ACC112 (cell line): ENCODE measurements at regions not wholly inside any gene's neighbourhood (a gene's known extent, or its start where the extent isn't known, plus 50 kb on each side); places are given as distances from the start of the nearest gene placed in this dataset.

ENCODE experiments used
- H2AFZ ChIP-seq: fragments of 200-600 bp; sonication (generic); one replicate; pipeline ENCODE4 v1.6.0; 2017; ENCODE audit warnings: antibody characterized with exemption, low read length; ENCODE audit not compliant: unreplicated experiment
- H3K27ac ChIP-seq: fragments of 200-600 bp; sonication (generic); 2 replicates; pipeline ENCODE4 v1.5.1; 2014; ENCODE audit warnings: low read depth, mild to moderate bottlenecking, antibody characterized with exemption, low read length, moderate library complexity
- H3K27me3 ChIP-seq: fragments of 200-600 bp; sonication (generic); 2 replicates; pipeline ENCODE4 v1.6.1; 2014; ENCODE audit warnings: mild to moderate bottlenecking, antibody characterized with exemption, low read length, moderate library complexity, mixed read lengths; ENCODE audit not compliant: insufficient read depth
- H3K36me3 ChIP-seq: fragments of 200-600 bp; sonication (generic); 2 replicates; pipeline ENCODE4 v1.6.1; 2016; ENCODE audit warnings: mild to moderate bottlenecking, antibody characterized with exemption, low read length, moderate library complexity, mixed read lengths; ENCODE audit not compliant: insufficient read depth
- H3K4me1 ChIP-seq: fragments of 200-600 bp; sonication (generic); one replicate; pipeline ENCODE4 v1.6.1; 2016; ENCODE audit warnings: low read length, mixed read lengths; ENCODE audit not compliant: insufficient read depth, unreplicated experiment, control insufficient read depth
- H3K4me3 ChIP-seq: fragments of 200-600 bp; sonication (generic); 2 replicates; pipeline ENCODE4 v1.5.1; 2014; ENCODE audit warnings: mild to moderate bottlenecking, low read depth, low read length
- H3K79me2 ChIP-seq: fragments of 200-600 bp; sonication (generic); one replicate; pipeline ENCODE4 v1.6.0; 2016; ENCODE audit warnings: low read length; ENCODE audit not compliant: control insufficient read depth, unreplicated experiment, insufficient read depth

GRCh38 chr17:79273660-79274059 is 199.0 kb downstream of the ENGASE start:
- H3K4me1 ChIP-seq, result no peaks in the 10 kb centered on the region
- H3K79me2 ChIP-seq, result no peaks in the 10 kb centered on the region
- no peak overlapping the region for H2AFZ ChIP-seq
- H3K36me3 ChIP-seq, result no peaks in the 10 kb centered on the region
- H3K27ac ChIP-seq, result no peak overlapping the region
- peaks cover 34% of the 10 kb centered on the region for H3K27me3 ChIP-seq
- no peak overlapping the region for H3K4me3 ChIP-seq

- Histone ChIP-seq H3K27ac (no peak overlapping the region), H2AFZ (no peak overlapping the region), H3K36me3 (no peaks in the 10 kb centered on the region), H3K4me1 (no peaks in the 10 kb centered on the region), H3K79me2 (no peaks in the 10 kb centered on the region), H3K4me3 (no peak overlapping the region), H3K27me3 (peaks cover 44% of the 10 kb centered on the region)
These were observed 198.1 kb downstream of the ENGASE start for GRCh38 chr17:79272666-79273219.

GRCh38 chr17:79272220-79272619 is 197.6 kb downstream of the ENGASE start:
- Histone ChIP-seq H3K4me1 (no peaks in the 10 kb centered on the region), H3K27ac (no peak overlapping the region), H3K4me3 (no peak overlapping the region), H3K36me3 (no peaks in the 10 kb centered on the region), H3K27me3 (peaks cover 48% of the 10 kb centered on the region), H3K79me2 (no peaks in the 10 kb centered on the region), H2AFZ (no peak overlapping the region)

- no peaks in the 10 kb centered on the region for H3K4me1 ChIP-seq
- H2AFZ ChIP-seq, result no peak overlapping the region
- H3K27me3 ChIP-seq, result peaks cover 69% of the 10 kb centered on the region
- no peaks in the 10 kb centered on the region for H3K79me2 ChIP-seq
- H3K27ac ChIP-seq, result no peak overlapping the region
- H3K4me3 ChIP-seq, result no peak overlapping the region
- no peaks in the 10 kb centered on the region for H3K36me3 ChIP-seq
These were observed 195.0 kb downstream of the ENGASE start for GRCh38 chr17:79269620-79270019.

GRCh38 chr17:79263191-79263590 is 188.6 kb downstream of the ENGASE start:
- H3K4me3 ChIP-seq, result no peak overlapping the region
- no peaks in the 10 kb centered on the region for H3K79me2 ChIP-seq
- H3K27me3 ChIP-seq, result peaks cover 97% of the 10 kb centered on the region
- no peak overlapping the region for H2AFZ ChIP-seq
- H3K36me3 ChIP-seq, result no peaks in the 10 kb centered on the region
- H3K4me1 ChIP-seq, result no peaks in the 10 kb centered on the region
- no peak overlapping the region for H3K27ac ChIP-seq

GRCh38 chr17:79262624-79263023 is 188.0 kb downstream of the ENGASE start:
- Histone ChIP-seq H3K27ac (no peak overlapping the region), H2AFZ (no peak overlapping the region), H3K79me2 (no peaks in the 10 kb centered on the region), H3K36me3 (no peaks in the 10 kb centered on the region), H3K4me3 (no peak overlapping the region), H3K27me3 (peaks cover 97% of the 10 kb centered on the region), H3K4me1 (no peaks in the 10 kb centered on the region)

GRCh38 chr17:79261355-79262072 is 186.9 kb downstream of the ENGASE start:
- Histone ChIP-seq H3K27ac (no peak overlapping the region), H3K36me3 (no peaks in the 10 kb centered on the region), H3K79me2 (no peaks in the 10 kb centered on the region), H2AFZ (no peak overlapping the region), H3K4me3 (no peak overlapping the region), H3K4me1 (no peaks in the 10 kb centered on the region), H3K27me3 (peaks cover 98% of the 10 kb centered on the region)

GRCh38 chr17:79258843-79259242 is 184.2 kb downstream of the ENGASE start:
- no peaks in the 10 kb centered on the region for H3K79me2 ChIP-seq
- no peak overlapping the region for H3K4me3 ChIP-seq
- H3K36me3 ChIP-seq, result no peaks in the 10 kb centered on the region
- peaks cover 89% of the 10 kb centered on the region for H3K27me3 ChIP-seq
- no peak overlapping the region for H3K27ac ChIP-seq
- H3K4me1 ChIP-seq, result no peaks in the 10 kb centered on the region
- H2AFZ ChIP-seq, result no peak overlapping the region

- no peaks in the 10 kb centered on the region for H3K36me3 ChIP-seq
- H3K4me3 ChIP-seq, result no peak overlapping the region
- H3K27me3 ChIP-seq, result peaks cover 87% of the 10 kb centered on the region
- no peaks in the 10 kb centered on the region for H3K79me2 ChIP-seq
- no peak overlapping the region for H3K27ac ChIP-seq
- no peaks in the 10 kb centered on the region for H3K4me1 ChIP-seq
- no peak overlapping the region for H2AFZ ChIP-seq
These were observed 183.4 kb downstream of the ENGASE start for GRCh38 chr17:79258041-79258440.

- Histone ChIP-seq H3K27me3 (peaks cover 87% of the 10 kb centered on the region), H3K36me3 (no peaks in the 10 kb centered on the region), H3K79me2 (no peaks in the 10 kb centered on the region), H3K4me3 (no peak overlapping the region), H2AFZ (no peak overlapping the region), H3K27ac (no peak overlapping the region), H3K4me1 (no peaks in the 10 kb centered on the region)
These were observed 181.4 kb downstream of the ENGASE start for GRCh38 chr17:79255926-79256585.

GRCh38 chr17:79255456-79255855 is 180.8 kb downstream of the ENGASE start:
- no peaks in the 10 kb centered on the region for H3K79me2 ChIP-seq
- no peak overlapping the region for H2AFZ ChIP-seq
- peaks cover 85% of the 10 kb centered on the region for H3K27me3 ChIP-seq
- no peak overlapping the region for H3K4me3 ChIP-seq
- no peaks in the 10 kb centered on the region for H3K4me1 ChIP-seq
- H3K27ac ChIP-seq, result no peak overlapping the region
- no peaks in the 10 kb centered on the region for H3K36me3 ChIP-seq
